ENCODE measurements at regions not wholly inside any gene's neighbourhood (a gene's known extent, or its start where the extent isn't known, plus 50 kb on each side); places are given as distances from the start of the nearest gene placed in this dataset.

DNA sequence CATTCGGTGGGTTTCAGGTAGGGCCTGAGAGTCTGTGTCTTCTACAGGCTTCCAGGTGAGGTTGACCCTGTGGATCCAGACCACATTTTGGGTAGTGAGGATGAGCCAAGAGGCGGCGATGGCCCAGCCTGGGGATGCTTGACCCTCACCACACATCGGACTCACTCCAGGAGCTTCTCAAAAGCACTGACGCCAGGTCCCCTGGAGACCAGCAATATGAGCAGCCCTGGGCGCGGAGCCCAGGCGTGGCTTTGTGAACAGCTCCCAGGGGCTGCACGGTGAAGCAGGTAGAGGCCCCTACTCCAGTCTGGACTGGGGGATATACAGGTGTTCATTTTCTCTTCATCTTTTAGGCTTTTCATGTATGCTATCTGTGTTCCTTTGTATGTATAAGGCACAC, 139.7 kb upstream of the PCBD1 start:
- H3K4me3 Mint-ChIP-seq (ENCODE audit: unreplicated experiment): no peak overlapping the region
- no peaks in the 10 kb centered on the region for H3K36me3 Mint-ChIP-seq (ENCODE audit: unreplicated experiment)
- no peak for DNase-seq (ENCODE audit: extremely low spot score, unreplicated experiment)
- no peaks in the 10 kb centered on the region for H3K4me1 Mint-ChIP-seq (ENCODE audit: unreplicated experiment)
- TF ChIP-seq, protein P1, sequence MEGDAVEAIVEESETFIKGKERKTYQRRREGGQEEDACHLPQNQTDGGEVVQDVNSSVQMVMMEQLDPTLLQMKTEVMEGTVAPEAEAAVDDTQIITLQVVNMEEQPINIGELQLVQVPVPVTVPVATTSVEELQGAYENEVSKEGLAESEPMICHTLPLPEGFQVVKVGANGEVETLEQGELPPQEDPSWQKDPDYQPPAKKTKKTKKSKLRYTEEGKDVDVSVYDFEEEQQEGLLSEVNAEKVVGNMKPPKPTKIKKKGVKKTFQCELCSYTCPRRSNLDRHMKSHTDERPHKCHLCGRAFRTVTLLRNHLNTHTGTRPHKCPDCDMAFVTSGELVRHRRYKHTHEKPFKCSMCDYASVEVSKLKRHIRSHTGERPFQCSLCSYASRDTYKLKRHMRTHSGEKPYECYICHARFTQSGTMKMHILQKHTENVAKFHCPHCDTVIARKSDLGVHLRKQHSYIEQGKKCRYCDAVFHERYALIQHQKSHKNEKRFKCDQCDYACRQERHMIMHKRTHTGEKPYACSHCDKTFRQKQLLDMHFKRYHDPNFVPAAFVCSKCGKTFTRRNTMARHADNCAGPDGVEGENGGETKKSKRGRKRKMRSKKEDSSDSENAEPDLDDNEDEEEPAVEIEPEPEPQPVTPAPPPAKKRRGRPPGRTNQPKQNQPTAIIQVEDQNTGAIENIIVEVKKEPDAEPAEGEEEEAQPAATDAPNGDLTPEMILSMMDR (IDR thresholded peaks at IDR 0.05): no peak
- no peak overlapping the region for H3K27ac Mint-ChIP-seq (ENCODE audit: unreplicated experiment)
- H3K9me3 Mint-ChIP-seq (ENCODE audit: unreplicated experiment): no peaks in the 10 kb centered on the region
- H3K27me3 Mint-ChIP-seq (ENCODE audit: unreplicated experiment): peaks cover 52% of the 10 kb centered on the region

DNA sequence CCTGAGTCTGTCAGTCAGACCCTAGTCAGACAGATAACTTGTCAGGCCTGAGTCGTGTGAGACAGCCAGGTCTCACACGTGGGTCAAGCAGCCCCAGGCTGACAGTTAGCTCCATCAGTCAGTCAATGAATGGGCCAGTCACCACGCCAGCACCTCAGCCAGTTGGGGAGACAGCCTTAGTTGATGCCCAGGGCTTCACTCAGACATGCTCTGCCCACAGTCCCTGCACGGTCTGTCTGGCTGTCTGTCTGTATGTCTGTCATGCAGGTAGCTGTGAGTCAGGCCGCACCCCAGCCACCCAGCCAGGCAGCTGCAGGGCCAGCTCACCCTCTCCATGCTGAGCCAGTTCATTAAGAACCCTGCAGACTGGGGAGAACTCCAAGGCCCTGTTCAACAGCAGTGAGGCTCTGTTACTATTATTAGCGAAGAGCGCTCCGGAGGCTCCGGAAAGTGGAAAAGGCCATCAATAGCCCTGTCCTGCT, 141.1 kb upstream of the PCBD1 start:
- Mint-ChIP-seq H3K36me3 (ENCODE audit: unreplicated experiment) (no peaks in the 10 kb centered on the region), H3K4me1 (ENCODE audit: unreplicated experiment) (no peaks in the 10 kb centered on the region), H3K27me3 (ENCODE audit: unreplicated experiment) (peaks cover 44% of the 10 kb centered on the region), H3K27ac (ENCODE audit: unreplicated experiment) (no peak overlapping the region), H3K9me3 (ENCODE audit: unreplicated experiment) (no peaks in the 10 kb centered on the region), H3K4me3 (ENCODE audit: unreplicated experiment) (no peak overlapping the region)
- no peak for DNase-seq (ENCODE audit: extremely low spot score, unreplicated experiment)
- TF ChIP-seq, protein P1 (IDR thresholded peaks at IDR 0.05): no peak

DNA sequence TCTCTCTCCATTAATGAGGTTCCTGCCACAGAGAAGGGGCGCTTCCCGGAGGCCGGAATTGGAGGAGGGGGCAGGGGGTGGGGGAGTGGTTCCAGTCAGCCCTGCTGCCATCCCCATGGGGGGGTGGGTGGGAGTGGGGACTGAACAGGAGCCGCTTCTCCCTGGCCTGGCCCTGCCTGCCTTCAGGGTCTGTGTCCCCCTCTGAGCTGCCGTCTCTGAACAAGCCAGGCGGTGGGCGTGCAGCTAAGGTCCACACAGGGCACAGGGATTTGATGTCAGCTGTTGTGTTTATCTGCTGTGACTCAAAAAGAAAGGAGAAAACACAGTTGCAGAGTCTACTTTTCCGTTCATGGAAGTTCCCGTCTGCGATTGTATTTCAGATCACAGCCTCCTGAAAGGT, 141.5 kb upstream of the PCBD1 start:
- Mint-ChIP-seq H3K4me3 (ENCODE audit: unreplicated experiment) (no peak overlapping the region), H3K27me3 (ENCODE audit: unreplicated experiment) (peaks cover 41% of the 10 kb centered on the region), H3K4me1 (ENCODE audit: unreplicated experiment) (no peaks in the 10 kb centered on the region), H3K36me3 (ENCODE audit: unreplicated experiment) (no peaks in the 10 kb centered on the region), H3K9me3 (ENCODE audit: unreplicated experiment) (no peaks in the 10 kb centered on the region), H3K27ac (ENCODE audit: unreplicated experiment) (no peak overlapping the region)
- TF ChIP-seq, protein P1 (IDR thresholded peaks at IDR 0.05): no peak
- no peak for DNase-seq (ENCODE audit: extremely low spot score, unreplicated experiment)

DNA sequence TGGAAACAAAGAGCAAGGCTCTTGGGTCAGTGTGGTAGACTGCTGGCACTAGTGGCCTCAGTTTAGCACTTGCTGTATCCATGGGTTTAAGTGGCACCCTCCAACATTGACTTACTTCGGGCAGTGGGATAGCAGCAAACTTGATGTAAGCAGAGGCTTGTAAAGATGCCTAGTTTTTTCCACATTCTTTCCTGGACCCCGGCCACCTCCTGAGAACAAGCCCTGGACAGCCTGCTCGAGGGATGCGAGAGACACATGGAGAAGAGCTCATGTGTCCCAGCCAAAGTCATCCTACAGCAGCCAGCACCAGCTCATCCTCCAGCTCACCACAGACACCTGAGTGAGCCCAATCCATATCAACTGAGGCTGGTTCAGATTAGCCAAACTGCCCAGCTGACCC, 142.7 kb upstream of the PCBD1 start:
- no peak overlapping the region for H3K4me3 Mint-ChIP-seq (ENCODE audit: unreplicated experiment)
- TF ChIP-seq, protein P1 (IDR thresholded peaks at IDR 0.05): no peak
- no peak for DNase-seq (ENCODE audit: extremely low spot score, unreplicated experiment)
- H3K27me3 Mint-ChIP-seq (ENCODE audit: unreplicated experiment): peaks cover 35% of the 10 kb centered on the region
- no peaks in the 10 kb centered on the region for H3K9me3 Mint-ChIP-seq (ENCODE audit: unreplicated experiment)
- no peaks in the 10 kb centered on the region for H3K4me1 Mint-ChIP-seq (ENCODE audit: unreplicated experiment)
- no peaks in the 10 kb centered on the region for H3K36me3 Mint-ChIP-seq (ENCODE audit: unreplicated experiment)
- no peak overlapping the region for H3K27ac Mint-ChIP-seq (ENCODE audit: unreplicated experiment)

DNA sequence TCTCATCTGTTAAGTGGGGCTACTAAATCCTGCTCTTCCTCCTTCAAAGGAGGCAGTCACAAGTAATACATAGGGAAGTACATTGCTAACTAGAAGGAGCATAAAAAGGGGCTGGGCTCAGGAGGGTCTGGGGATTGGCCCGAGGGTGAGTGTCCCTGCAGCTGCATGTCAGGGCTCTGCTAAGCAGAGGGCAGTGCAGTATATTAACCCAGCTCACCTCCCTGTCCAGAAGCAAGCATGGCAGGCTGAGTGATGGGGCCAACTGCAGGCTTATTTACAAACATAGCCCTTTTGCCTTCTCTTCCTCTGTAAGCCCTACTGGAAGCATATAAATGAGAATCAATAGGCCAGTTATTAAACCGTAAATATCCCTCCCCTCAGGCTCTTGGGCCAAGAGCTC, 143.2 kb upstream of the PCBD1 start:
- TF ChIP-seq, protein P1 (IDR thresholded peaks at IDR 0.05): no peak
- no peak for DNase-seq (ENCODE audit: extremely low spot score, unreplicated experiment)
- Mint-ChIP-seq H3K36me3 (ENCODE audit: unreplicated experiment) (no peaks in the 10 kb centered on the region), H3K4me1 (ENCODE audit: unreplicated experiment) (no peaks in the 10 kb centered on the region), H3K27me3 (ENCODE audit: unreplicated experiment) (peaks cover 30% of the 10 kb centered on the region), H3K27ac (ENCODE audit: unreplicated experiment) (no peak overlapping the region), H3K9me3 (ENCODE audit: unreplicated experiment) (no peaks in the 10 kb centered on the region), H3K4me3 (ENCODE audit: unreplicated experiment) (no peak overlapping the region)

All from osteocyte (in vitro differentiated cells).